Loucy (cell line): ENCODE measurements at regions not wholly inside any gene's neighbourhood (a gene's known extent, or its start where the extent isn't known, plus 50 kb on each side); places are given as distances from the start of the nearest gene placed in this dataset.

Source experiments
- H2AFZ ChIP-seq: fragments of 200-600 bp; sonication (generic); 2 replicates; pipeline ENCODE4 v1.6.0; 2016; ENCODE audit warnings: antibody characterized with exemption, mild to moderate bottlenecking, low read length, moderate library complexity
- H3F3A ChIP-seq: fragments of 200-600 bp; 2 replicates; pipeline ENCODE4 v1.6.0; 2016; ENCODE audit warnings: antibody characterized with exemption, low read depth, mild to moderate bottlenecking
- H3K27me3 ChIP-seq: fragments of 200-600 bp; sonication (generic); 2 replicates; pipeline ENCODE4 v1.6.1; 2014; ENCODE audit warnings: low read length, mild to moderate bottlenecking; ENCODE audit not compliant: insufficient read depth, poor library complexity, severe bottlenecking
- H3K36me3 ChIP-seq: fragments of 200-600 bp; sonication (generic); 2 replicates; pipeline ENCODE4 v1.6.1; 2016; ENCODE audit warnings: low read length; ENCODE audit not compliant: insufficient read depth
- H3K4me1 ChIP-seq: fragments of 200-600 bp; sonication (generic); 2 replicates; pipeline ENCODE4 v1.5.1; 2014; ENCODE audit warnings: low read length, mild to moderate bottlenecking; ENCODE audit not compliant: insufficient read depth, poor library complexity, severe bottlenecking
- H3K4me2 ChIP-seq: fragments of 200-600 bp; sonication (generic); 2 replicates; pipeline ENCODE4 v1.6.0; 2014; ENCODE audit warnings: antibody characterized with exemption, low read length, low read depth, mild to moderate bottlenecking; ENCODE audit not compliant: poor library complexity, severe bottlenecking
- H3K4me3 ChIP-seq: fragments of 200-600 bp; sonication (generic); 2 replicates; pipeline ENCODE4 v1.5.1; 2014; ENCODE audit warnings: low read length, mild to moderate bottlenecking, mixed read lengths; ENCODE audit not compliant: poor library complexity, severe bottlenecking
- H3K79me2 ChIP-seq: fragments of 200-600 bp; sonication (generic); 2 replicates; pipeline ENCODE4 v1.6.1; 2014; ENCODE audit warnings: low read length; ENCODE audit not compliant: insufficient read depth
- H3K9ac ChIP-seq: fragments of 200-600 bp; sonication (generic); 2 replicates; pipeline ENCODE4 v1.6.0; 2014; ENCODE audit warnings: mild to moderate bottlenecking, low read depth, low read length, moderate library complexity; ENCODE audit not compliant: poor library complexity, severe bottlenecking
- H3K9me2 ChIP-seq: fragments of 200-600 bp; sonication (generic); replicated peaks from 2 replicates; pipeline ENCODE4 v1.6.1; 2016; ENCODE audit warnings: low read depth, low read length, mixed read lengths
- H3K9me3 ChIP-seq: fragments of 200-600 bp; sonication (generic); 2 replicates; pipeline ENCODE4 v1.6.1; 2014; ENCODE audit warnings: mild to moderate bottlenecking, antibody characterized with exemption, low read length, low read depth; ENCODE audit not compliant: insufficient read depth
- H4K20me1 ChIP-seq: fragments of 200-600 bp; sonication (generic); 2 replicates; pipeline ENCODE4 v1.6.0; 2014; ENCODE audit warnings: antibody characterized with exemption, low read length, mild to moderate bottlenecking; ENCODE audit not compliant: insufficient read depth, poor library complexity, severe bottlenecking
- CTCF ChIP-seq: fragments of 200-600 bp; sonication (generic); conservative IDR thresholded peaks from 2 replicates; pipeline ENCODE4 v1.5.1; 2014; ENCODE audit warnings: mild to moderate bottlenecking, antibody characterized with exemption, low read length
- EZH2phosphoT487 ChIP-seq: fragments of 200-600 bp; IDR thresholded peaks from 2 replicates; pipeline ENCODE4 v1.6.1; 2018; ENCODE audit warnings: antibody characterized with exemption, mild to moderate bottlenecking, moderate library complexity, borderline replicate concordance

- TF ChIP-seq CTCF (no peak), EZH2phosphoT487 (no peak)
- no peak overlapping the region for H3K4me2 ChIP-seq
Measured at GRCh38 chr6:140744659-140745320, 1370.3 kb upstream of the CITED2 start.

DNA sequence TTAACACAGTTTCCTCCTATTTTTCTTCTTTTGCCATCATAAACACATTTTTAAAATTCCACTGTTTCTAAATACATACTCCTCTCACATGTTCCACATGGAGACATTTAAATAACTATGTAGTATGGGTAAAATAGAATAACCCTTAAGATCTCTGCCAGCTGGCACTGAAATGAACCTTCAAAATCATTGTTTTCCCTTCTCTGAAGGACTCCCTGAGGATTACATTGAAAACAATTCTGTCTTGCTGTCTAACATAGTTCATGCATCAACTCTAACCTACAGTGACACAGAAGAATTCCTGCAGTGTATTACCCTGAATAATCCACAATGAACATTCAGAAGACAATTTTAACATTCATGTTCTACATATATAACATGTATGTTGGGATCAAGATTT is 1361.8 kb upstream of the CITED2 start:
- TF ChIP-seq CTCF (no peak), EZH2phosphoT487 (no peak)
- Histone ChIP-seq H3K4me2 (no peak overlapping the region), H3K9me2 (no peaks in the 10 kb centered on the region), H3K9ac (no peak overlapping the region), H4K20me1 (no peaks in the 10 kb centered on the region), H3K9me3 (no peaks in the 10 kb centered on the region), H2AFZ (no peak overlapping the region), H3K4me1 (no peaks in the 10 kb centered on the region), H3K4me3 (no peak overlapping the region), H3K79me2 (no peaks in the 10 kb centered on the region), H3F3A (no peaks in the 10 kb centered on the region), H3K36me3 (no peaks in the 10 kb centered on the region), H3K27me3 (no peaks in the 10 kb centered on the region)

More at GRCh38 chr6:140744659-140745320, 1370.3 kb upstream of the CITED2 start:
- Histone ChIP-seq H2AFZ (no peak overlapping the region), H3K79me2 (no peaks in the 10 kb centered on the region), H3K4me1 (no peaks in the 10 kb centered on the region), H3K9me2 (no peaks in the 10 kb centered on the region), H3F3A (no peaks in the 10 kb centered on the region), H3K27me3 (no peaks in the 10 kb centered on the region), H4K20me1 (no peaks in the 10 kb centered on the region), H3K9ac (no peak overlapping the region), H3K4me3 (no peak overlapping the region), H3K9me3 (no peaks in the 10 kb centered on the region; the same call in 1 of the 2 replicates), H3K36me3 (no peaks in the 10 kb centered on the region)

DNA sequence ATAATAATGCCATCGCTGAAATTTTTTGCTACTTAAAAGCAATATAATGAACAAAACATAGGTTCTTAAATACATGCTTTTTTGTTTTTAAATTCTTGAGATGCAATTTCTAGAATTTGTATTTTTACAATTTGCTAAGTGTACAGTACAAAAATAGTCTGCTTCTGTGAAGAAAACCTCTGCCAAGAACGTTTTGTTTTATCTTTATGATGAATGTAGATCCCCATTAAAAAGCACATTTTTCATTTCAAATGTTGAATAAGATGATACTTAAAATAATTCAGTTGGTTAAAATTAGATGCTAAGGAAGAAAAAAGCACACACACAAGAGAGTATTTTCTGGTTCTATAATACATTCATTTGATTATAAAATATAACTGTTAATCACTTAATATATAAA is 1358.5 kb upstream of the CITED2 start:
- H3K4me3 ChIP-seq = no peak overlapping the region
- H3K4me1 ChIP-seq = no peaks in the 10 kb centered on the region
- H2AFZ ChIP-seq = no peak overlapping the region
- no peaks in the 10 kb centered on the region for H3K79me2 ChIP-seq
- H3F3A ChIP-seq = no peaks in the 10 kb centered on the region
- no peaks in the 10 kb centered on the region for H4K20me1 ChIP-seq
- H3K27me3 ChIP-seq = no peaks in the 10 kb centered on the region
- TF ChIP-seq EZH2phosphoT487 (no peak), CTCF (no peak)
- no peaks in the 10 kb centered on the region for H3K9me3 ChIP-seq
- H3K36me3 ChIP-seq = no peaks in the 10 kb centered on the region
- H3K4me2 ChIP-seq = no peak overlapping the region
- no peak overlapping the region for H3K9ac ChIP-seq
- no peaks in the 10 kb centered on the region for H3K9me2 ChIP-seq
